Thyroid gland (tissue), 4 donors: ENCODE measurements at regions not wholly inside any gene's neighbourhood (a gene's known extent, or its start where the extent isn't known, plus 50 kb on each side); places are given as distances from the start of the nearest gene placed in this dataset.

Experiments
- POLR2A ChIP-seq, 2 donors: fragments of 450-650 bp; IDR thresholded peaks; one replicate each; pipeline ENCODE4 v1.6.1; 2017; ENCODE audit warnings: antibody characterized with exemption in 2 of 2, mild to moderate bottlenecking in 2 of 2, moderate library complexity in 1 of 2
- TF ChIP-seq, protein P1 (sequence below), 6 experiments: fragments of 200-600 bp in 3 of 6; fragments of 450-650 bp in 3 of 6; sonication (generic) in 3 of 6; IDR thresholded peaks; one replicate each; pipeline ENCODE4 v1.5.1; 2016 to 2019; ENCODE audit warnings: antibody characterized with exemption in 6 of 6, mild to moderate bottlenecking in 2 of 6, inconsistent platforms in 1 of 6, moderate library complexity in 1 of 6

DNA sequence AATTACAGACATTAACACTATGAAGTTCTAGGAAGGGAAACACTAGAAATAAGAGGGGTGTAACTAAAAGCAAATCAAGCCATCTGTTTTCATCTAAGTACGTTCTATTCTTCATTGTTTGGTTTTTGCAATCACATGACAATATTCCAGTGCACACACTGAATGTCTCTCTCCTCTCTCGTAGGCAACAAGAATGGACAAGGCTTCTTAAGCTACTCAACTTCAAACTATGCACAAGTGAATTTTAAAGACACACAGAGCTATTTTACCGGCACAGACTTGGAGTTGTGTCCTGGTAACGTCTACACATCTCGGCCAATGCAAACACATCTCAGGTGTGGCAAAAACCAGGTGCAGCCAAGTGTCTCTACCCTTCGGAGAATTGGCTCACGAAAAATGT, 173.3 kb downstream of the PRKX start:
- TF ChIP-seq, protein P1, sequence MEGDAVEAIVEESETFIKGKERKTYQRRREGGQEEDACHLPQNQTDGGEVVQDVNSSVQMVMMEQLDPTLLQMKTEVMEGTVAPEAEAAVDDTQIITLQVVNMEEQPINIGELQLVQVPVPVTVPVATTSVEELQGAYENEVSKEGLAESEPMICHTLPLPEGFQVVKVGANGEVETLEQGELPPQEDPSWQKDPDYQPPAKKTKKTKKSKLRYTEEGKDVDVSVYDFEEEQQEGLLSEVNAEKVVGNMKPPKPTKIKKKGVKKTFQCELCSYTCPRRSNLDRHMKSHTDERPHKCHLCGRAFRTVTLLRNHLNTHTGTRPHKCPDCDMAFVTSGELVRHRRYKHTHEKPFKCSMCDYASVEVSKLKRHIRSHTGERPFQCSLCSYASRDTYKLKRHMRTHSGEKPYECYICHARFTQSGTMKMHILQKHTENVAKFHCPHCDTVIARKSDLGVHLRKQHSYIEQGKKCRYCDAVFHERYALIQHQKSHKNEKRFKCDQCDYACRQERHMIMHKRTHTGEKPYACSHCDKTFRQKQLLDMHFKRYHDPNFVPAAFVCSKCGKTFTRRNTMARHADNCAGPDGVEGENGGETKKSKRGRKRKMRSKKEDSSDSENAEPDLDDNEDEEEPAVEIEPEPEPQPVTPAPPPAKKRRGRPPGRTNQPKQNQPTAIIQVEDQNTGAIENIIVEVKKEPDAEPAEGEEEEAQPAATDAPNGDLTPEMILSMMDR (IDR thresholded peaks at IDR 0.05) = no peak
- TF ChIP-seq POLR2A (IDR thresholded peaks at IDR 0.05) = no peak
